Ramos (cell line): ENCODE measurements at regions not wholly inside any gene's neighbourhood (a gene's known extent, or its start where the extent isn't known, plus 50 kb on each side); places are given as distances from the start of the nearest gene placed in this dataset.

ENCODE experiments used
- in situ Hi-C: fragments of 300-500 bp; cut with MboI; formaldehyde crosslinking; loops from one replicate; pipeline ENCODE4 v1.14.3; 2022; ENCODE audit warnings: low sequenced_read_pairs; ENCODE audit not compliant: unreplicated experiment

DNA sequence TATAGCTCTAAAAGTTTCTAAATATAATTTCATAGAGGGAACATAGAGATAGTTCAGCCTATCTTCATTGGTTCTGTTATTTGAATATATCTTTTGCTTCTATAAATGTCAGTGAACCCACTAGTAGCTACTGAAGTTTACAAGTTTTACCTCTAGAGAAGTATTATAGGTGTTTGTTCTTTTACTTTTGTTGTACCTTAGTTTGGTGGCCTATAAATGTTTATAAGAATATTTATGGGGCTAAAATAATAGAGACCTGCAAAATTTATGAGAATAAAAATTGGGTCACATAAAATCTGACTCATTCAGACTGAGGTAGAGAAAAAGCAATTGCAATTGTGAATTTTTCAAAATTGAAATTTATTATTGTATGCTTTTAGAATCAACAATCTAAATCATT is 162.6 kb downstream of the SERPINI1 start:
- in situ Hi-C loops: no loop called here

GRCh38 chr3:167895684-167896083 is 160.2 kb downstream of the SERPINI1 start:
- in situ Hi-C loops: no loop called here

- in situ Hi-C loops: no loop called here
These were observed 159.7 kb downstream of the SERPINI1 start for GRCh38 chr3:167895178-167895577.

- in situ Hi-C loops: no loop called here
These were observed 156.7 kb downstream of the SERPINI1 start for GRCh38 chr3:167892205-167892604.

GRCh38 chr3:167887096-167887495 is 151.6 kb downstream of the SERPINI1 start:
- in situ Hi-C loops: loop anchor here (10.0 kb wide), 1 partner anchor 482 kb away; no protein-coding TSS in a partner anchor

- in situ Hi-C loops: loop anchor here (10.0 kb wide), 1 partner anchor 482 kb away; no protein-coding TSS in a partner anchor
These were observed 151.2 kb downstream of the SERPINI1 start for GRCh38 chr3:167886690-167887089.

DNA sequence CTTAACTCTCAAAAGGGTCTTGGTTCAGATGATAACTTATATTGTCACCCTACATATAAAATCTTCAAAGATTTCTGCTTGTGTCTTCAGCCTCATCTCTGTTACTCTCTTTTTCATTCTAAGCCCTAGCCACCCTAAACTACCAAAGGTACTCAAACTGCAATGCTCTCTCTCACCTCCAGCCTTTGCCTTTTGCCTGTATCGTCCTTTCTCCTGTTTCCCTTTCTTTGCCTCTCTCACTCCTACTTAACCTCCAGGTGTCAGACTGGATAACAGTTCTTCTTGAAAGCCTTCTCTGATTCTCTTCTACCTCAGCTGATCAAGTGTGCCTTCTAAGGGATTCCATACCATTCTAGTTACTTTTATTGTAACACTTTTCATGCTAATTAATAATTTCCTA is 149.8 kb downstream of the SERPINI1 start:
- in situ Hi-C loops: loop anchor here (10.0 kb wide), 1 partner anchor 480 kb away; no protein-coding TSS in a partner anchor

DNA sequence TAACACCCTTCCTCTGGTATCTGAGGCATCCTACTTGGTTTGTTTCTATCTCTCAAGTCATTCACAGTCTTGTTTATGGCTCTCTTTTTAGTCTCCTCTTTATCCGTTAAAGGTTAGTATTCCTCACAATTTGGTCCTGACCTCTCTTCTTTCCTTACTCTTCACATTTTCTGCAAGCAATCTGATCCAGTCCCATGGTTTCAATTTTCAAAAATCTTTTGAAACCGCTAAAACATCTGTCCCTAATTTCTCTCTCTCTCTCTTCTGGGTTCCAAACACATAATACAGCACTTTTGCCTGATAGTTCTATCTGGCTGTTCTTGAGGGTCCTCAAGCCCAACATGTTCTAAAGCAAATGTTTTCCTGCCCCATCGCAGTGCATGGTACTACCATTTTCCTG is 149.0 kb downstream of the SERPINI1 start:
- in situ Hi-C loops: loop anchor here (10.0 kb wide), 1 partner anchor 480 kb away; no protein-coding TSS in a partner anchor

GRCh38 chr3:167883452-167883851 is 147.9 kb downstream of the SERPINI1 start:
- in situ Hi-C loops: loop anchor here (10.0 kb wide), 1 partner anchor 479 kb away; no protein-coding TSS in a partner anchor

- in situ Hi-C loops: loop anchor here (10.0 kb wide), 1 partner anchor 477 kb away; no protein-coding TSS in a partner anchor
These were observed 146.6 kb downstream of the SERPINI1 start for GRCh38 chr3:167882057-167882667.

- in situ Hi-C loops: loop anchor here (10.0 kb wide), 1 partner anchor 475 kb away; no protein-coding TSS in a partner anchor
These were observed 144.7 kb downstream of the SERPINI1 start for GRCh38 chr3:167880183-167880582.

DNA sequence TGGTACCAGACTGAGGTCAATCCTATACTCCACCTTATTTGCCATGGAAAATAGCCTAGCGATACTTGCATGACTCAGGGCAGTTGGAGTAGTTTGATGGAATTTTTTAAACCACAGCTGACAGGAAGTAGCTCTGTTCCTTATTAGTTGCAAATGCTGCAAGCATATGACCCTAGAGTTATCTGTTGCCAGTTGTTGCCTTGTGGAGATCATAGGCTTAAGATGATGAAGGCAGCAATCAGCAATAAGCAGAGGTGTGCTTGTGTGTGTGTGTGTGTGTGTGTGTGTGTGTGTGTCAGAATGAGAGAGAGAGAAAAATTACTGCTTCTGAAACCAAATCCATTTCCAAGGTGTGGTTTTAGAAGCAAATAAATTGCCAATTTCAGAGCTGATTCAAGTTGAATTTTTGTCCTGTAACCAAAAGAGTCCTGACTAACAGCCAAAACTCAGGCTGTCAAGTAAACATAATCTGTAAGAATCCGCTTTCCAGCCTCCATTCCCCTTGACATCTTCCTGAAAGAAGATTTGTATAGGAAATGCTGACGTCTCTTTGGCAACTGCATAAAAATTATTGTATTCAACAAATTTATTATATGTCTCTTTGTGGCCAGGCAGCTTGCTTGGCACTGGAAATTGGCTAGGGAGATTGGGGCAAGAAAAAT is 141.2 kb downstream of the SERPINI1 start:
- in situ Hi-C loops: no loop called here
